ENCODE measurements at regions not wholly inside any gene's neighbourhood (a gene's known extent, or its start where the extent isn't known, plus 50 kb on each side); places are given as distances from the start of the nearest gene placed in this dataset.

DNA sequence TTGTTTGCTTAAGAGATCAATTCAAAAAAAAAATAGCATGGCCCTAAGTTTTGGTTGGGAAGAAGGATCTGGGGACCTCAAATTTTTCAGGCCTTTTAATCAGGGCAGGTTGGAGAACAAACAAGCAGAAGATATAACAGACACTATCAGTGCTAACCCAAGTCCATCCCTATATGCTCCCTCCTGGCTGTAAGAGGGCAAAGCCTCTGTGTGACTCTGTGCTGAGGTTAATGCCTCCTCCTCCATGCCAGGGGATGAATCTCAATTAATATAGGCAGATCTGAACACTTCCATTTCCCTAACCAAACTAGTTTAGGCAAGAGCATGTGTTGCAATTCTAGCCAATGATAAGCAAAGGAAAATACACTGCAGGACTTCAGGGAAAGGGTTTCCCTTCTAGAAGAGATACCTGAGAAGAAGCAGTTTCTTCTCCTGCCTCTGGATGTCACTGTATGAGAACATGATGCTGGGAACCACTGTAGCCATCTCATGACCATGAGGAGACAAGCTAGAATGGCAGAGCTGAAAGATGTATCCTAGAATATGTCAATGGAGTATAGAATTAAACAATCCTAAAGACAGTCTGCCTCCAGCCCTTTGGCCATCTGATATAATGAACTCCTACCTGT, 76.0 kb downstream of the CHD9NB start:
- Histone ChIP-seq H3K4me3 (ENCODE audit: low read depth in 1 of 2, low read length in 2 of 2) (no peak overlapping the region), H3K27me3 (ENCODE audit: control insufficient read depth in 1 of 2, insufficient read depth in 2 of 2, low read length in 2 of 2) (no peaks in the 10 kb centered on the region), H3K36me3 (ENCODE audit: control insufficient read depth in 1 of 2, insufficient read depth in 2 of 2, low read length in 2 of 2) (no peaks in the 10 kb centered on the region), H3K9me3 (ENCODE audit: control insufficient read depth in 1 of 2, low read length in 2 of 2) (no peaks in the 10 kb centered on the region), H3K9ac (ENCODE audit: low read depth in 1 of 2, low read length in 2 of 2) (no peak overlapping the region), H3K27ac (ENCODE audit: low read depth, low read length) (no peak overlapping the region), H3K4me1 (ENCODE audit: control insufficient read depth in 1 of 2, insufficient read depth in 2 of 2, low read length in 2 of 2) (no peaks in the 10 kb centered on the region)

DNA sequence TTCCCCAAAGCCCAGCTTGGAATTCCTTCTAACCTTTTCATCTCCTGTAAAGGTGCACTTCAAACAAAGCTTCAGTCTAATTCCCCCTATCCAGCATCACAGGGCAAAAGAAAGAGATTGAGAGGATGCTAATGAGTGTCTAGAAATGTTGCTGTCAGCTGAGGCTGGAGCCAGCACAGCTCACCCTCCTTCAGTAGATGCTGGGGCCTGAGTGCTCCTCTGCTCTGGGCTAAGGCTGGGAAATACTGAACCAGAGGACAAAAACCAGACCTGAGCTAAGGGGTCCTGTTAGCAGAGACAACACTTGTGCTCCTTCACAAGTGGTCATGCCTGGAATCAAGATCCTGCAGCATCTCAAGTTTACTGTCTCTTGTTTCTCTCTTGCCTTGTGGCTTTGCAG, 85.0 kb downstream of the CHD9NB start:
- Histone ChIP-seq H3K9me3 (ENCODE audit: control insufficient read depth in 1 of 2, low read length in 2 of 2) (no peaks in the 10 kb centered on the region), H3K9ac (ENCODE audit: low read depth in 1 of 2, low read length in 2 of 2) (no peak overlapping the region), H3K27me3 (ENCODE audit: control insufficient read depth in 1 of 2, insufficient read depth in 2 of 2, low read length in 2 of 2) (no peaks in the 10 kb centered on the region), H3K4me3 (ENCODE audit: low read depth in 1 of 2, low read length in 2 of 2) (no peak overlapping the region), H3K4me1 (ENCODE audit: control insufficient read depth in 1 of 2, insufficient read depth in 2 of 2, low read length in 2 of 2) (no peaks in the 10 kb centered on the region), H3K27ac (ENCODE audit: low read depth, low read length) (no peak overlapping the region), H3K36me3 (ENCODE audit: control insufficient read depth in 1 of 2, insufficient read depth in 2 of 2, low read length in 2 of 2) (no peaks in the 10 kb centered on the region)

DNA sequence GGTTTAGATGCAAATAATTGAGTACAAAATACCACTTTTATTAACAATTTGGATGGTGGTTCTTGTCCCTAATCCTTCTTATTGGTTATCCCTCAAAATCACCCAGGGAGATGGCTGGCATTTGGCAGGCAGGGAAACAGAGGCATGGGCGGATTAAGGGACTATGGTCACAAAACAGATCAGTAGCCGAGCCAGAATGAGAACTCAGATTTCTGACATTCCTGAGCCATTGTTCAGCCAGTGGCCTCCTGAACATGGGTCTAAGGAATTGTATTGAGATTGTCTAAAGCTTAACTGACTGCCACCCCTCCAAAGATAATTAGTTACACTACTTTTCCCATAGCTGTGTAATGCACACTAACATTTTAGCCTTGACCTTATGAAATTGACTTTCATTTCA, 88.4 kb downstream of the CHD9NB start:
- Histone ChIP-seq H3K4me3 (ENCODE audit: low read depth in 1 of 2, low read length in 2 of 2) (no peak overlapping the region), H3K27ac (ENCODE audit: low read depth, low read length) (no peak overlapping the region), H3K9ac (ENCODE audit: low read depth in 1 of 2, low read length in 2 of 2) (no peak overlapping the region), H3K4me1 (ENCODE audit: control insufficient read depth in 1 of 2, insufficient read depth in 2 of 2, low read length in 2 of 2) (no peaks in the 10 kb centered on the region), H3K9me3 (ENCODE audit: control insufficient read depth in 1 of 2, low read length in 2 of 2) (no peaks in the 10 kb centered on the region), H3K27me3 (ENCODE audit: control insufficient read depth in 1 of 2, insufficient read depth in 2 of 2, low read length in 2 of 2) (no peaks in the 10 kb centered on the region), H3K36me3 (ENCODE audit: control insufficient read depth in 1 of 2, insufficient read depth in 2 of 2, low read length in 2 of 2) (no peaks in the 10 kb centered on the region)

DNA sequence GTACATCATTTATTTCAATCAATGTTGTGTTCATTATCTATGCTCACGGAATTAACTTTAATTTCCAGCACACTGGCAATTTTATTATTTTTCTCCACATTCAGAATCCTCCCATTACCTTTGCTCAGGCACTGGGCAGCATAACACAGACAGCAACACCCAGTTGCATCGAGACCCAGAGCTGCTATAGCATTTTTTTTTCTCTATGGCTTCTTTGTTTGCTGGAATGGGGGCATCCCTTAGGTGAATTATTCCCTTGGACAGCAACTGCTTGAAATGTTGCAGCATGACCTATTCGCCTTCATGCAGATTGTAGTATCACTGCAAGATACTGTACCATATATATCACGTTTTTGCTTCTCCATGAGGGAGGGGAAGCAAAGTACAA, 88.8 kb downstream of the CHD9NB start:
- no peaks in the 10 kb centered on the region for H3K4me1 ChIP-seq (ENCODE audit: control insufficient read depth in 1 of 2, insufficient read depth in 2 of 2, low read length in 2 of 2)

DNA sequence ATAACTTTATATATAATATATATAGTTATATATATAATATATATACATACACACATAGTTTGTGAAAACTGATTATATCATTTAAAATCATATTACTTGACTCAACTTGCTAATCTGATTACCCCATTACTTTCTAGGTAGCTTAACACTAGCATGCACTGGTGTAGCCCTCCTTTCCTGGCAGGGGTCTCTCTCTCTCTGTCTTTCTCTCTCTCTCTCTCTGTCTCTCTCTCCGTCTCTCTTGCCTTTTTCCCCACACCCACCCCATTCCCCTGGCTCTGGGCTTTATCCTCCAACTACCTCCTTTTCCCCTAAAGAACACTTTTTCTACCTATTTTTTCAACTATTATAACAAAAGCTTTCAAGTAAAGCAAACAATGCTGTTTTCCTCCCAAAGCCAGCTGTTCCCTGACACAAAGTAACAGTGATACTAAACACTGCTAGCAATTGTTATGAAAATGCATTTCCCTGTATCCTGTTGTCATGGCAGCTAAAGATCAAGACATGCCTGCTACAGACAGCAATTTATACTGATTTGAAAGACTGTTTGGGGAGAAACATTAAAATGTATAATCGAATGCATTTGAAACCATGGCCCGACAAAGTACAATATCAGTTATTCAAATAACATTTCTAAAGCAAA, 89.4 kb downstream of the CHD9NB start:
- Histone ChIP-seq H3K4me1 (ENCODE audit: control insufficient read depth in 1 of 2, insufficient read depth in 2 of 2, low read length in 2 of 2) (no peaks in the 10 kb centered on the region), H3K9ac (ENCODE audit: low read depth in 1 of 2, low read length in 2 of 2) (no peak overlapping the region), H3K27me3 (ENCODE audit: control insufficient read depth in 1 of 2, insufficient read depth in 2 of 2, low read length in 2 of 2) (no peaks in the 10 kb centered on the region), H3K36me3 (ENCODE audit: control insufficient read depth in 1 of 2, insufficient read depth in 2 of 2, low read length in 2 of 2) (no peaks in the 10 kb centered on the region), H3K4me3 (ENCODE audit: low read depth in 1 of 2, low read length in 2 of 2) (no peak overlapping the region), H3K9me3 (ENCODE audit: control insufficient read depth in 1 of 2, low read length in 2 of 2) (no peaks in the 10 kb centered on the region), H3K27ac (ENCODE audit: low read depth, low read length) (no peak overlapping the region)

More for the DNA sequence above, 88.8 kb downstream of the CHD9NB start:
- Histone ChIP-seq H3K27me3 (ENCODE audit: control insufficient read depth in 1 of 2, insufficient read depth in 2 of 2, low read length in 2 of 2) (no peaks in the 10 kb centered on the region), H3K36me3 (ENCODE audit: control insufficient read depth in 1 of 2, insufficient read depth in 2 of 2, low read length in 2 of 2) (no peaks in the 10 kb centered on the region), H3K27ac (ENCODE audit: low read depth, low read length) (no peak overlapping the region), H3K9ac (ENCODE audit: low read depth in 1 of 2, low read length in 2 of 2) (no peak overlapping the region), H3K4me3 (ENCODE audit: low read depth in 1 of 2, low read length in 2 of 2) (no peak overlapping the region), H3K9me3 (ENCODE audit: control insufficient read depth in 1 of 2, low read length in 2 of 2) (no peaks in the 10 kb centered on the region)

DNA sequence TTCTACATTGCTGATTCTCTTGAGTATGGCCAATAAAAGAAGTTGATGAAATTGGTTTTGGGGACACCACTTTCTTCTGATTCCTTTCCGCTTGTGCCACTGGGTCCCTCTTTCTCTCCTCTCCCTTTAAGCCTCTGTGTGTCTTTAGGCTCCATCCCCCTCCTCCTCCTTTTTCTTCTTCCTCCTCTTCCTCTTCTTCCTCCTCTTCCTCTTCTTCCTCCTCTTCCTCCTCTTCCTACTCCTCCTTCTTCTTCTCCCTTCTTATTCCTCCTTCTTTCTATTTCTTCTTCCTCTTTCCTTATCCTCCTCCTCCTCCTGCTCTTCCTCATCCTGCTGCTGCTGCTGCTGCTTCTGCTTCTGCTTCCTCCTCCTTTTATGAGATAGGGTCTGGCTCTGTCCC, 93.7 kb downstream of the CHD9NB start:
- no peaks in the 10 kb centered on the region for H3K9me3 ChIP-seq (ENCODE audit: control insufficient read depth in 1 of 2, low read length in 2 of 2)
- H3K4me3 ChIP-seq (ENCODE audit: low read depth in 1 of 2, low read length in 2 of 2), result no peak overlapping the region
- no peaks in the 10 kb centered on the region for H3K36me3 ChIP-seq (ENCODE audit: control insufficient read depth in 1 of 2, insufficient read depth in 2 of 2, low read length in 2 of 2)
- no peak overlapping the region for H3K9ac ChIP-seq (ENCODE audit: low read depth in 1 of 2, low read length in 2 of 2)
- H3K27me3 ChIP-seq (ENCODE audit: control insufficient read depth in 1 of 2, insufficient read depth in 2 of 2, low read length in 2 of 2), result no peaks in the 10 kb centered on the region
- no peaks in the 10 kb centered on the region for H3K4me1 ChIP-seq (ENCODE audit: control insufficient read depth in 1 of 2, insufficient read depth in 2 of 2, low read length in 2 of 2)
- H3K27ac ChIP-seq (ENCODE audit: low read depth, low read length), result no peak overlapping the region

DNA sequence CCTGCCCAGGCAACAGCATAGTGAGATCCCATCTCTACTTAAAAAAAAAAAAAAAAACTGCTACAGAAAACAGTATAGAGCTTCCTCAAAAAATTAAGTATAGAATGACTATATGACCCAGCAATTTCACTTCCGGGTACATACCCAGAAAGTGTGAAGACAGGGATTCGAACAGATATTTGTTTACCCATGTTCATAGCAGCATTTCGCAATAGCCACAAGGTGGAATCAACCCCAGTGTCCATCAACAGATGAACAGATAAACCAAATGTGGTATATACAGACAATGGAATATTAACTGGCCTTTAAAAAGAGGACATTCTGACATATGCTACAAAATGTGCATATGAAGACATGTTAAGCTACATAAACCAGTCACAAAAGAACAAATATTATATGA, 95.5 kb downstream of the CHD9NB start:
- no peak overlapping the region for H3K27ac ChIP-seq (ENCODE audit: low read depth, low read length)
- no peak overlapping the region for H3K9ac ChIP-seq (ENCODE audit: low read depth in 1 of 2, low read length in 2 of 2)
- H3K27me3 ChIP-seq (ENCODE audit: control insufficient read depth in 1 of 2, insufficient read depth in 2 of 2, low read length in 2 of 2), result no peaks in the 10 kb centered on the region
- H3K4me3 ChIP-seq (ENCODE audit: low read depth in 1 of 2, low read length in 2 of 2), result no peak overlapping the region
- H3K36me3 ChIP-seq (ENCODE audit: control insufficient read depth in 1 of 2, insufficient read depth in 2 of 2, low read length in 2 of 2), result no peaks in the 10 kb centered on the region
- H3K9me3 ChIP-seq (ENCODE audit: control insufficient read depth in 1 of 2, low read length in 2 of 2), result no peaks in the 10 kb centered on the region
- H3K4me1 ChIP-seq (ENCODE audit: control insufficient read depth in 1 of 2, insufficient read depth in 2 of 2, low read length in 2 of 2), result peaks cover 6 to 9% of the 10 kb centered on the region in 2 donors

DNA sequence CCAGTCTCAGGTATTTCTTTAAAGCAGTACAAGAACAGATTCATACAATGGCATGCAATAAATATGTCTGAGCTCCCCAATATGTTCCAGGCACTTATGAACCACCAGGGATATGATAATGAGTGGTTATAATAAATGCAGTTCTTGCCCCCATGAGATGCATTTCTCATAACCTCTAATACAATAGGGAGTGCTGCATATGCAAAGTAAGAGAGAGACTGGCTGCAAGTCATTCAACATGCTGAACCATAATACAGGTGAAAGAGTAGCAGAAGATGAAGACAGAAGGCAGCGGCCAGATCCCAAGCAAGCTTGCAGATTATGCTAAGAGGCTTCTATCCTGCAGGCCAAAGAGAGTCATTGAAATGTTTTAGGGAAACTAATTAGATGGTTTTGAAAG, 96.7 kb downstream of the CHD9NB start:
- H3K9me3 ChIP-seq (ENCODE audit: control insufficient read depth in 1 of 2, low read length in 2 of 2), result no peaks in the 10 kb centered on the region

DNA sequence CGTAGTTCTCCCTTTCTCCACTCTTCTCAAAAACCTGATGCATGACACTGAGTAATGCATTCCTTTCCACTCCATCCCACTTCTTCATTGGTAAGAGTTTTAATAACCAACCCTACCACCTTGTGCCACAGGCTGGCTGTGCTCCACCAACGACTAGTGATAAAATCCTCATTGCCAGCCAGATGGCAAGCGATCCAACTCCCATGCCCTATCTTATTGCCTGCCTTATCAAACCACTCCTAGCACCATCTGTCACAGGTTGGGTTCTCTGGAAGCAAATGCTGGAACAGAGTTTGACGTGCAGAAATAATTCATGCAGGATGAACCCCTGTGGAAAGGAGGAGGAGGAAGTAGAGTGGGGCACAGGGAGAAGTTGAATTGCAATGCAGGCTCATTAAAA, 99.5 kb downstream of the CHD9NB start:
- H3K9me3 ChIP-seq (ENCODE audit: control insufficient read depth in 1 of 2, low read length in 2 of 2), result no peaks in the 10 kb centered on the region
- H3K9ac ChIP-seq (ENCODE audit: low read depth in 1 of 2, low read length in 2 of 2), result no peak overlapping the region
- H3K4me1 ChIP-seq (ENCODE audit: control insufficient read depth in 1 of 2, insufficient read depth in 2 of 2, low read length in 2 of 2), result peaks cover 6 to 9% of the 10 kb centered on the region in 2 donors
- no peak overlapping the region for H3K27ac ChIP-seq (ENCODE audit: low read depth, low read length)
- no peaks in the 10 kb centered on the region for H3K27me3 ChIP-seq (ENCODE audit: control insufficient read depth in 1 of 2, insufficient read depth in 2 of 2, low read length in 2 of 2)
- H3K4me3 ChIP-seq (ENCODE audit: low read depth in 1 of 2, low read length in 2 of 2), result no peak overlapping the region
- no peaks in the 10 kb centered on the region for H3K36me3 ChIP-seq (ENCODE audit: control insufficient read depth in 1 of 2, insufficient read depth in 2 of 2, low read length in 2 of 2)

More for the DNA sequence above, 96.7 kb downstream of the CHD9NB start:
- Histone ChIP-seq H3K4me3 (ENCODE audit: low read depth in 1 of 2, low read length in 2 of 2) (no peak overlapping the region), H3K27ac (ENCODE audit: low read depth, low read length) (no peak overlapping the region), H3K27me3 (ENCODE audit: control insufficient read depth in 1 of 2, insufficient read depth in 2 of 2, low read length in 2 of 2) (no peaks in the 10 kb centered on the region), H3K4me1 (ENCODE audit: control insufficient read depth in 1 of 2, insufficient read depth in 2 of 2, low read length in 2 of 2) (peaks cover 6 to 9% of the 10 kb centered on the region in 2 donors), H3K9ac (ENCODE audit: low read depth in 1 of 2, low read length in 2 of 2) (no peak overlapping the region), H3K36me3 (ENCODE audit: control insufficient read depth in 1 of 2, insufficient read depth in 2 of 2, low read length in 2 of 2) (no peaks in the 10 kb centered on the region)

DNA sequence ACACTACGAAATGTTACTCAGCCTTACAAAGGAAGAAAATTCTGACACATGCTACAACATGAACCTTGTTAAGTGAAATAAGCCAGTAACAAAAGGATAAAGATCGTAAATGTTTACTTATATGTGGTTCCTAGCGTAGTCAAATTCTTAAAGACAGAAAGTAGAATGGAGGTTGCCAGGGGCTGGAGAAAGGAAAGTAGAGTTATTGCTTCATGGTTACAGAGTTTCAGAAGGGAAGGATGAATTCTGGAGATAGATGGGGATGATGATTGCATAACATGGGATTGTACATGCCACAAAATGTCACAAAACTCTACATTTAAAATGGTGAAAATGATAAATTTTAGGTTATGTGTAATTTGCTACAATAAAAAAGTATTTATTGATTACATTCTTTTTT, 103.8 kb downstream of the CHD9NB start:
- peaks cover 6 to 9% of the 10 kb centered on the region in 2 donors for H3K4me1 ChIP-seq (ENCODE audit: control insufficient read depth in 1 of 2, insufficient read depth in 2 of 2, low read length in 2 of 2)
- H3K27me3 ChIP-seq (ENCODE audit: control insufficient read depth in 1 of 2, insufficient read depth in 2 of 2, low read length in 2 of 2), result no peaks in the 10 kb centered on the region
- peaks cover 0 to 8% of the 10 kb centered on the region in 2 donors for H3K9me3 ChIP-seq (ENCODE audit: control insufficient read depth in 1 of 2, low read length in 2 of 2)
- no peak overlapping the region for H3K9ac ChIP-seq (ENCODE audit: low read depth in 1 of 2, low read length in 2 of 2)
- no peak overlapping the region for H3K27ac ChIP-seq (ENCODE audit: low read depth, low read length)
- no peak overlapping the region for H3K4me3 ChIP-seq (ENCODE audit: low read depth in 1 of 2, low read length in 2 of 2)
- H3K36me3 ChIP-seq (ENCODE audit: control insufficient read depth in 1 of 2, insufficient read depth in 2 of 2, low read length in 2 of 2), result no peaks in the 10 kb centered on the region

All from duodenal mucosa (tissue), 2 donors.